NCI-H460 (cell line): ENCODE measurements at regions not wholly inside any gene's neighbourhood (a gene's known extent, or its start where the extent isn't known, plus 50 kb on each side); places are given as distances from the start of the nearest gene placed in this dataset.

ENCODE experiments used
- DNase-seq: peaks from one replicate; pipeline ENCODE4 v3.0.0-alpha.2; 2016; ENCODE audit warnings: low read depth; ENCODE audit errors: extremely low read depth

- no peak for DNase-seq
Measured at GRCh38 chr18:1983746-1984515, 587.4 kb downstream of the METTL4 start.

GRCh38 chr18:1993866-1994265 lies 577.4 kb downstream of the METTL4 start:
- DNase-seq = no peak

- no peak for DNase-seq
Measured at GRCh38 chr18:1994471-1994870, 576.8 kb downstream of the METTL4 start.

GRCh38 chr18:1995041-1995612 lies 576.2 kb downstream of the METTL4 start:
- DNase-seq = no peak

GRCh38 chr18:1998121-1998520 lies 573.2 kb downstream of the METTL4 start:
- DNase-seq = no peak

GRCh38 chr18:1999387-1999786 lies 571.9 kb downstream of the METTL4 start:
- no peak for DNase-seq

GRCh38 chr18:2002151-2002550 lies 569.2 kb downstream of the METTL4 start:
- no peak for DNase-seq

- DNase-seq = no peak
Measured at GRCh38 chr18:2002604-2003003, 568.7 kb downstream of the METTL4 start.

- no peak for DNase-seq
Measured at GRCh38 chr18:2009942-2010697, 561.2 kb downstream of the METTL4 start.

GRCh38 chr18:2027016-2027415 lies 544.3 kb downstream of the METTL4 start:
- no peak for DNase-seq

GRCh38 chr18:2027756-2028155 lies 543.5 kb downstream of the METTL4 start:
- DNase-seq = no peak

GRCh38 chr18:2028986-2029385 lies 542.3 kb downstream of the METTL4 start:
- DNase-seq = no peak

GRCh38 chr18:2030647-2031046 lies 540.7 kb downstream of the METTL4 start:
- no peak for DNase-seq

GRCh38 chr18:2032036-2032435 lies 539.3 kb downstream of the METTL4 start:
- no peak for DNase-seq

- DNase-seq = no peak
Measured at GRCh38 chr18:2035056-2035455, 536.2 kb downstream of the METTL4 start.

- DNase-seq = no peak
Measured at GRCh38 chr18:2036086-2036485, 535.2 kb downstream of the METTL4 start.

- DNase-seq = no peak
Measured at GRCh38 chr18:2040279-2040678, 531.0 kb downstream of the METTL4 start.

GRCh38 chr18:2049986-2050385 lies 521.3 kb downstream of the METTL4 start:
- no peak for DNase-seq

GRCh38 chr18:2050702-2051201 lies 520.6 kb downstream of the METTL4 start:
- no peak for DNase-seq

- no peak for DNase-seq
Measured at GRCh38 chr18:2053490-2054089, 517.7 kb downstream of the METTL4 start.

- no peak for DNase-seq
Measured at GRCh38 chr18:2059336-2059735, 512.0 kb downstream of the METTL4 start.
